HG02588 (cell line): ENCODE measurements at regions not wholly inside any gene's neighbourhood (a gene's known extent, or its start where the extent isn't known, plus 50 kb on each side); places are given as distances from the start of the nearest gene placed in this dataset.
A peak's percentile ranks its signal among the peaks of the same experiment; 100 is the strongest.

ENCODE experiments used
- ATAC-seq: cut with Tn5 transposase; IDR thresholded peaks from one replicate; pipeline ENCODE4 v1.9.1; 2021; ENCODE audit warnings: mild to moderate bottlenecking, moderate library complexity; ENCODE audit not compliant: unreplicated experiment

GRCh38 chr4:46684041-46684440, 225.0 kb downstream of the COX7B2 start:
- ATAC-seq, result no peak

DNA sequence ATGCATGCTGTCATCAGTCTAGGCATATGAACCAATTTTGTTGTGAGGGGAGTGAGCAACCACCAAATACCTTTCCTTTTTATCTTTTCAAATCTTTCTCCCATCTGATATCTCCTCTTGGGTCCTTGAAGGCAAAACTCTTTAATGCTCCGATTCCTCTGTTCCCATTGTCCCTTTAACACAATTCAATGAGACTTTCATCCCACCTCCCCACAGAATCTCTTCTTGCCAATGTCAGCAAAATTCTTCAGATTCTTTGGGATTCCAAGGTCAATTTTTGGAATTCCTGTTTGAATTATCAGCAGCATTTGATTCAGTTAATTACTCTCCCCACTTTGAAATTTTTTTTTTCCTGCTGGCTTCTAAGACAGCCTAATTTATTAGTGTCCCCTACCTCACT, 232.7 kb downstream of the COX7B2 start:
- no peak for ATAC-seq

GRCh38 chr4:46674326-46674725, 234.7 kb downstream of the COX7B2 start:
- no peak for ATAC-seq

DNA sequence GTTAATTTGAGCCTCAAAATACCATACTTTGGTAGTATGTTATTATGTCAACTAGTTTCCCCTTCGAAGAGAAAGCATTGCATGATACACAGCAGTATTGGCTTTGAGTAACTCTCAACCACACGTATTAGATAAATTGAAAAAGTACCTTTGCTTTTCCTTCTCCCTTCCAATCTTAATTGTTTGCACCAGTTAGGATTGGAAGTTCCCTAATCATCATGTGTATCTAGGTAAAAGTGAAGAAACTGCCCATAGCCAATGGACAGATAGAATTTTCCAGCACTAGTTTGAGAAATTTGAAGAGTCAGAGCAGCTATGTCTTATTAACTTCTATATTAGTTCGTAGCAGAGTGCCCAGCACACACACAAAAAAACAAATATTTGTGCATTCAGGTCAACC, 241.3 kb downstream of the COX7B2 start:
- no peak for ATAC-seq

- ATAC-seq, result no peak
Measured at GRCh38 chr4:46656071-46656470, 253.0 kb downstream of the COX7B2 start.

GRCh38 chr4:46653842-46654241, 255.2 kb downstream of the COX7B2 start:
- no peak for ATAC-seq

- no peak for ATAC-seq
Measured at GRCh38 chr4:46649390-46649789, 259.5 kb upstream of the GABRA2 start.

DNA sequence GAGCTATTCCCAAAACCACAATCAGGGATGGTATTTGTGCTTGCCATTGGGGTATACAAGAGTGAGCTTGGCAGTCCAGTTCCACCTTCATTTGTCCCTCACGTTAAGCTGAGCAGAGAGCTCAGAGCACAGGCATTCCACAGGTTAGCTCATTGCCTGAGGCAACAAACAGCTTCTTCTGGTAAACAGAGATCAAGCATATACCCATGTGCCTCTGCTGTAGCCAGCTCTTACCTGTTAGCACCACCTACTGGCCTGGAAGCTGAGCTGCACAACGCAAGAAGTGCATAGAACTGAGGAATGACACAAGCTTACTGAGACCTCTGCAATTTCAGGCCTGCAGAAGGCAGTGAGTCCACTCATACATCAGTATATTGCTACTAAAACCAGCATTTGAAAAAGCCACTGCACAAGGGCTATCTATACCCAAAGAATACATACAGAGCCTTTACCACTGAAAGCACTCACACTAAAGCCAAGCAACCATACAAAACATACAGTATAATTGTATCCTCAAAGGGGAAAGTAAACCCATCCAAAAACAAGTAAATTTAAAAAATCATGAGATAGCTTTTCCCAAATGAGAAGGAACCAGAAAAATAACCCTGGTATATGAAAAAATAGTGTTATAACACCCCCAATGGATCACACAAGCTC, 258.3 kb upstream of the GABRA2 start:
- ATAC-seq, result peak; percentile 84

GRCh38 chr4:46645126-46645525, 255.2 kb upstream of the GABRA2 start:
- ATAC-seq, result no peak
